Colonic mucosa (tissue), 4 donors: ENCODE measurements at regions not wholly inside any gene's neighbourhood (a gene's known extent, or its start where the extent isn't known, plus 50 kb on each side); places are given as distances from the start of the nearest gene placed in this dataset.

Experiments
- DNase-seq: peaks from one replicate; pipeline ENCODE4 v3.0.0-alpha.2; 2020
- H3K27ac ChIP-seq: fragments of 200-600 bp; one replicate; pipeline ENCODE4 v1.8.0; 2021
- H3K27me3 ChIP-seq: fragments of 200-600 bp; one replicate; pipeline ENCODE4 v1.8.0; 2021
- H3K36me3 ChIP-seq: fragments of 200-600 bp; one replicate; pipeline ENCODE4 v1.8.0; 2021
- H3K4me1 ChIP-seq: fragments of 200-600 bp; one replicate; pipeline ENCODE4 v1.8.0; 2021; ENCODE audit warnings: mild to moderate bottlenecking
- H3K4me3 ChIP-seq: fragments of 200-600 bp; one replicate; pipeline ENCODE4 v1.8.0; 2021
- H3K9ac ChIP-seq, 2 donors: one replicate each; pipeline ENCODE4 v1.7.0; 2013; ENCODE audit warnings: control low read depth in 2 of 2, low read depth in 2 of 2, low read length in 2 of 2
- H3K9me3 ChIP-seq: fragments of 200-600 bp; one replicate; pipeline ENCODE4 v1.8.0; 2021
- intact Hi-C: fragments of 100-400 bp; cut with DNase I; formaldehyde crosslinking; loops from one replicate; pipeline ENCODE4 v1.14.1; 2022
- TF ChIP-seq, protein P1 (sequence below): fragments of 200-600 bp; IDR thresholded peaks from one replicate; pipeline ENCODE4 v1.8.0; 2022; ENCODE audit warnings: antibody characterized with exemption, mild to moderate bottlenecking
- donor health status: healthy.
- donor health status: DM: no; HTN: no; CAD: no.
- donor health status: DM: no; HTN: no; CAD: no.

DNA sequence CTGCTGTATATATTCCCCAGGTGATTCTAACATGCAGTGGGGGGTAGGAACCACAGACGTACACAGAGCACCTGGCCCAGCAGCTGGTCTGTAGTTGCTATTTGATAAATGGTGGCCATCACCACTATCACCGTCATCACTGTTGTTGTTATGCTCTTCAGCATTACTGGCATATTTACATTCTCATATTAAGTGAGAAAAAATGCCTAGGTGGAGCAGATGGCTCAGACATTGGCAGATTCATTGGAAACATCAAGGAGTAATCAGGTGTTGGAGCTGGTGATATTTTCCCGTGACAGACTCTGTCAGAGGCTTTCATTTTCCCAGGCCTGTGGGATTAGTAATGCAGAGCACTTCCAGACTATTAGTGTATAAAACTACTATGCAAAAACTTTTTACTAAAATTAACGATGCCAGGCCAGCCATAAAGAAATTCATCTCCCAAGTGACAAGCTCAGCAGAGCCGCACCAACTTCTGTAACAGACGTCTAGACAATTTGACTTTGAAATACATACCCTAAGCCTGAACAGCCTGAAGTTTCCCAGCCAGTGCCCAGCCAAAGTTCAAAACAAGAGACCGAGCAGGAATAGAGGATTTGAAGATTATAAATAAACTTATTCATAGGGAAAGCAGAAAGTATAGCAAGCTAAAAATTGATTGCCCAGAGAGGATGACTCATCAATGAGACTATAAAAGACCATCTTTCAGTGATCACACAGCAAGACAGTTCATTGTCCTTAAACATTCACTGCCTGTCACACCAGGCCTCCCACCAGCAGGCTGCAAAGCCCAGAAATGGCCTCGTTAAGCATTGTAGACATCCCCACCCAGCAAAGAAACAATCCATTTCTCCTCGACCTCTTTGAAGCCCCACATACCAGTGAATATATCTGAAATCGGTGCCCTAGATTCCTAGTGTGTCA is 247.4 kb upstream of the CHAC2 start:
- DNase-seq = no peak
- Histone ChIP-seq H3K9me3 (no peaks in the 10 kb centered on the region), H3K9ac (no peak overlapping the region)

DNA sequence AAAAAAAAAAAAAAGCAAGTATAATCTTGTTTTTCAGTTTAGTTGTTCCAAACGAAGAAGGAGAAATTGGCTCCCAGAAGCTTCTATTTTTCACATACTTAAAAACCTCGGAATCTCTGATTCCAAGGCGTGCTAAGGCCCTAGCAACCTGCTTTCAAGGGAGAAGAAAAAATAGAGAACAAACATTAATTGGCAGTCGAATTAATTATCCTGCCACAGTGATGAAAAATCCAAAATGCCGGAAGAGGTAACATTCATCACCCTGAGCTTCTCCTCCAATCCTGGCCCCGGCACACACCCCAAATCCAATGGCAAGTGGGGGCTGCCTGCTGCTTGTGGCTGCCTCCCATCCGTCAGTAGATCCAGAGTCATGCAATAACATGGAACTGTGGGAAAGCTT is 250.2 kb upstream of the CHAC2 start:
- no peak overlapping the region for H3K4me3 ChIP-seq
- intact Hi-C loops = no loop called here
- H3K9ac ChIP-seq = no peak overlapping the region
- H3K9me3 ChIP-seq = no peaks in the 10 kb centered on the region
- TF ChIP-seq, protein P1, sequence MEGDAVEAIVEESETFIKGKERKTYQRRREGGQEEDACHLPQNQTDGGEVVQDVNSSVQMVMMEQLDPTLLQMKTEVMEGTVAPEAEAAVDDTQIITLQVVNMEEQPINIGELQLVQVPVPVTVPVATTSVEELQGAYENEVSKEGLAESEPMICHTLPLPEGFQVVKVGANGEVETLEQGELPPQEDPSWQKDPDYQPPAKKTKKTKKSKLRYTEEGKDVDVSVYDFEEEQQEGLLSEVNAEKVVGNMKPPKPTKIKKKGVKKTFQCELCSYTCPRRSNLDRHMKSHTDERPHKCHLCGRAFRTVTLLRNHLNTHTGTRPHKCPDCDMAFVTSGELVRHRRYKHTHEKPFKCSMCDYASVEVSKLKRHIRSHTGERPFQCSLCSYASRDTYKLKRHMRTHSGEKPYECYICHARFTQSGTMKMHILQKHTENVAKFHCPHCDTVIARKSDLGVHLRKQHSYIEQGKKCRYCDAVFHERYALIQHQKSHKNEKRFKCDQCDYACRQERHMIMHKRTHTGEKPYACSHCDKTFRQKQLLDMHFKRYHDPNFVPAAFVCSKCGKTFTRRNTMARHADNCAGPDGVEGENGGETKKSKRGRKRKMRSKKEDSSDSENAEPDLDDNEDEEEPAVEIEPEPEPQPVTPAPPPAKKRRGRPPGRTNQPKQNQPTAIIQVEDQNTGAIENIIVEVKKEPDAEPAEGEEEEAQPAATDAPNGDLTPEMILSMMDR = no peak
- no peak overlapping the region for H3K27ac ChIP-seq
- H3K4me1 ChIP-seq = no peaks in the 10 kb centered on the region
- DNase-seq = no peak
- H3K27me3 ChIP-seq = no peaks in the 10 kb centered on the region
- H3K36me3 ChIP-seq = no peaks in the 10 kb centered on the region

More for the DNA sequence above, 247.4 kb upstream of the CHAC2 start:
- no peaks in the 10 kb centered on the region for H3K27me3 ChIP-seq
- no peak overlapping the region for H3K27ac ChIP-seq
- no peaks in the 10 kb centered on the region for H3K4me1 ChIP-seq
- H3K4me3 ChIP-seq = no peak overlapping the region
- TF ChIP-seq, protein P1 = no peak
- intact Hi-C loops = no loop called here
- no peaks in the 10 kb centered on the region for H3K36me3 ChIP-seq

DNA sequence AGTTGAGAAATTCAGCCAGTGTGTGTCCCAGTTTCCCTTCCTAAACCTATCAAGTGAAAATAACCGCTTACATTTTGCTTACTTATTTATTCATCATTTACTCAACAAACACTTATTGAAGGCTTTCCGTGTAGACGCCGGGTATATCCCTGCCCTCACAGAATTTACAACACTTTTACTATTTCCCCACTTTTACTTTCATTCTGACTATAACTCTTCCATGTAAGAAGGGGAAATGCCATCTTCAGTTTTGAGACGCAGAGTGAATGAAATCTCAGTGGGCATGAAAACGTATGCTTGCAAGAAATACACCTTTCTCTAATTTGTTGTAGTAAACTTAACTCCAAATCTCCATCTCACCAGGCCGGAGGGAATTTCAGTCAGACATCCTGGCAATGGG is 251.0 kb upstream of the CHAC2 start:
- H3K9me3 ChIP-seq = no peaks in the 10 kb centered on the region
- intact Hi-C loops = no loop called here
- H3K4me1 ChIP-seq = no peaks in the 10 kb centered on the region
- H3K9ac ChIP-seq = no peak overlapping the region
- no peak overlapping the region for H3K27ac ChIP-seq
- no peak overlapping the region for H3K4me3 ChIP-seq
- H3K36me3 ChIP-seq = no peaks in the 10 kb centered on the region
- TF ChIP-seq, protein P1 = no peak
- no peaks in the 10 kb centered on the region for H3K27me3 ChIP-seq
- no peak for DNase-seq

DNA sequence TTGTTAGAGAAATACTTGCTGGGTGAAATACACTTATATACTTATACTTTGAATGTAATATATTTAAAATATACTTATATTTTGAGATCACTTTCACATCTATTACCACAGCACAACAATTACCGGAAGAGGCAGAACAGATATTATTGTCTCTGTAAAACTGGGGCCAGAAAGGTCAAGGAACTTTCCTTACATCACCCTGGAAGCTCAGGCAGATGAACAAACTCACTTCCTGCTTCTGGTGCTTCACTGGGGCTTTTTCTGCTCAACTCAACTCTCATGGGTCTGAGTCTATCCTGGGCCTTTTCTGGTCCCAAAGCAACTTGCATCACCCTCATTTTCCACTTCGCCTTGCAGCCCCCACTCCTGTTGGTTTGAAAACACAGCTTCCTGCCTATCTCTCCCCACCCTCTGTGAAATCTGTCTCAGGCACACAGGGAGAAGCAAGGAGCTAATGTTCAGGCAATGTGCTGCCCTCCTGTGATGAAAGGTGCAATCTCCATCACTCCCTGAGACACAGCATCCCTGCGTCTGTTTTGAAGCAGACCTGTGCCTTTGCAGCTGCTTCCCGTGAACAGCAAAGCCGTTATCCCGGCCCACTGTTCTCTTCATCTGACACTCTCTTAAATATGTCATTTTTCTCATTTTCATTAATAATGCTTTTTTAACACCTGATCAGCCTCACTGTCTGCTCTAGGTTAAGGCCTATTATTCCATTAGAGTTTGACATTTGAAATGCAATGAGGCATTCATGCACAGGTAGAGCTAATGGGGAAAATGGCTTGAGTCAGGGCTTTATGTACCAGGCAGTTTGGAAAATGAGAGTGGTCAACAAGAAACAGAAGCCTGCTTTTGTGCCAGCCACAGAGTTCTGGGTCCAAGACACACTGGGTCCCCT is 251.9 kb upstream of the CHAC2 start:
- intact Hi-C loops = no loop called here
- H3K9ac ChIP-seq = no peak overlapping the region
- no peak overlapping the region for H3K27ac ChIP-seq
- H3K9me3 ChIP-seq = no peaks in the 10 kb centered on the region
- no peaks in the 10 kb centered on the region for H3K36me3 ChIP-seq
- H3K4me1 ChIP-seq = no peaks in the 10 kb centered on the region
- no peaks in the 10 kb centered on the region for H3K27me3 ChIP-seq
- TF ChIP-seq, protein P1 = no peak
- DNase-seq = no peak
- no peak overlapping the region for H3K4me3 ChIP-seq

DNA sequence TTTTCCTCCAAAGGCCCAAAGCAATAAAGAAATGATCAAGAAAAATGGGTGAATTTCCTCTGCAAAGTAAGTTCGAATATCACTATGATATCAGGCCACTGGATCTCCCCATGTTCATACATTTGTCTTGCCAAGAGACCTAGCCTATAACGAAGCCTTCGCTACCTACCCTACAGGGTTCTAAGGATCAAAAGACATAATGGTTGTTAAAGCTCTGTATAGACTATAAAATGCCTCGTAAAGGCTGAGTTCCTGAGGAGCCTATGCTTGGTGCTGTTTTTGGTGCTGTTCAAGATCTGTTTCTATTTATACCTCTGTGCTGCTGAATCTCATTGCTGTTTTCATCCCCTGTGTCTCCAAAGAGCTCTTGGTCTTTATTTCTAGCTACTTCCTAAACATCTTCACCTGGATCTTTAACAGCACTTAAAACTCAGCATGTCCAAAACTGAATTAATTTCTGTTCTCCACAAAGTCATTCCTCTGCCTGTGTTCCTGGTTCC is 254.4 kb upstream of the CHAC2 start:
- no peaks in the 10 kb centered on the region for H3K4me1 ChIP-seq
- intact Hi-C loops = no loop called here
- H3K27ac ChIP-seq = no peak overlapping the region
- TF ChIP-seq, protein P1 = no peak
- H3K27me3 ChIP-seq = no peaks in the 10 kb centered on the region
- H3K36me3 ChIP-seq = no peaks in the 10 kb centered on the region
- DNase-seq = no peak
- H3K4me3 ChIP-seq = no peak overlapping the region
- no peak overlapping the region for H3K9ac ChIP-seq
- no peaks in the 10 kb centered on the region for H3K9me3 ChIP-seq
